Superior temporal gyrus (tissue), 1 donor: ENCODE measurements at regions not wholly inside any gene's neighbourhood (a gene's known extent, or its start where the extent isn't known, plus 50 kb on each side); places are given as distances from the start of the nearest gene placed in this dataset.
"Not testable (repeated sequence)": the region's sequence is repeated elsewhere in the genome, so short reads cannot be mapped to it uniquely, and the experiment has no call there.

ENCODE experiments used
- DNase-seq: peaks from one replicate; pipeline ENCODE4 v3.0.0-alpha.2; 2016; ENCODE audit errors: extremely low spot score

GRCh38 chr20:47968541-47969310 lies 183.4 kb upstream of the SULF2 start:
- no peak for DNase-seq

- no peak for DNase-seq
Observed at GRCh38 chr20:47964149-47964548, 178.9 kb upstream of the SULF2 start.

- DNase-seq, result no peak
Observed at GRCh38 chr20:47963022-47963421, 177.7 kb upstream of the SULF2 start.

- DNase-seq, result no peak
Observed at GRCh38 chr20:47962286-47962963, 177.1 kb upstream of the SULF2 start.

- DNase-seq, result no peak
Observed at GRCh38 chr20:47960769-47961541, 175.7 kb upstream of the SULF2 start.

- no peak for DNase-seq
Observed at GRCh38 chr20:47960277-47960676, 175.0 kb upstream of the SULF2 start.

- DNase-seq, result not testable (repeated sequence)
Observed at GRCh38 chr20:47957989-47958801, 172.9 kb upstream of the SULF2 start.

GRCh38 chr20:47957135-47957534 lies 171.9 kb upstream of the SULF2 start:
- DNase-seq, result no peak

GRCh38 chr20:47956268-47956995 lies 171.2 kb upstream of the SULF2 start:
- DNase-seq, result no peak

- no peak for DNase-seq
Observed at GRCh38 chr20:47953471-47953870, 168.2 kb upstream of the SULF2 start.

GRCh38 chr20:47952023-47952564 lies 166.8 kb upstream of the SULF2 start:
- no peak for DNase-seq

GRCh38 chr20:47951521-47951971 lies 166.3 kb upstream of the SULF2 start:
- no peak for DNase-seq

GRCh38 chr20:47950913-47951283 lies 165.6 kb upstream of the SULF2 start:
- DNase-seq, result no peak

GRCh38 chr20:47950124-47950912 lies 165.0 kb upstream of the SULF2 start:
- no peak for DNase-seq

GRCh38 chr20:47949230-47949629 lies 163.9 kb upstream of the SULF2 start:
- no peak for DNase-seq

GRCh38 chr20:47944682-47945081 lies 159.4 kb upstream of the SULF2 start:
- DNase-seq, result no peak

GRCh38 chr20:47941869-47942268 lies 156.6 kb upstream of the SULF2 start:
- no peak for DNase-seq

GRCh38 chr20:47940101-47940813 lies 155.0 kb upstream of the SULF2 start:
- no peak for DNase-seq

- no peak for DNase-seq
Observed at GRCh38 chr20:47936612-47937011, 151.3 kb upstream of the SULF2 start.
